K562 (cell line): ENCODE measurements at regions not wholly inside any gene's neighbourhood (a gene's known extent, or its start where the extent isn't known, plus 50 kb on each side); places are given as distances from the start of the nearest gene placed in this dataset.

Source experiments
- ATAC-seq: fragments of 200-7000 bp; cut with Tn5 transposase; 3 replicates; pipeline ENCODE4 v1.9.1; 2020; ENCODE audit warnings: moderate library complexity
- BruUV-seq: library from RNA; stranded (reverse); fragments of 400-500 nt; replicated peaks from 2 replicates; lab custom pipeline; 2021; lab: Mats Ljungman, UMichigan
- CTCF ChIA-PET: fragments of 300-600 bp; formaldehyde crosslinking; extraction: SDS; loops from one replicate; lab custom pipeline; 2021; ENCODE audit warnings: low intra/inter-chr PET ratio; lab: Yijun Ruan, JAX
- POLR2A ChIA-PET: fragments of 300-600, 350-650 bp; sonication (Branson Sonifier 250); formaldehyde crosslinking; extraction: SDS; loops from one replicate; lab custom pipeline; 2021; ENCODE audit warnings: antibody characterized with exemption, inconsistent platforms; lab: Yijun Ruan, JAX
- DNase-seq, 4 experiments: peaks; one replicate each; pipeline versions ENCODE4 v3.0.0 to v3.0.0-alpha.2; 2011 to 2018; ENCODE audit warnings: low spot score in 3 of 4, mixed read lengths in 3 of 4; ENCODE audit errors: extremely low read depth in 1 of 4
- FAIRE-seq: peaks from 2 replicates; lab custom pipeline; 2011; peaks lifted over from hg19 to GRCh38; lab: Jason Lieb, UNC
- H2AFZ ChIP-seq: 2 replicates; pipeline ENCODE4 v1.6.0; 2011; ENCODE audit warnings: low read depth, low read length, control low read depth, inconsistent platforms
- H3K27ac ChIP-seq: fragments of 200-600 bp; 3 replicates; pipeline ENCODE4 v1.8.0; 2011; ENCODE audit warnings: low read depth, mild to moderate bottlenecking, control low read depth, inconsistent platforms, low read length, moderate library complexity, mixed read lengths; ENCODE audit errors: extremely low read depth
- H3K27me3 ChIP-seq, 2 experiments: fragments of 300-600 bp in 1 of 2; 2 replicates in 1 of 2; 3 replicates in 1 of 2; pipeline versions ENCODE4 v1.6.0 to v1.8.0; 2011; ENCODE audit warnings: inconsistent platforms in 2 of 2, low read length in 2 of 2, mild to moderate bottlenecking in 1 of 2, mixed read lengths in 1 of 2, moderate library complexity in 1 of 2; ENCODE audit not compliant: control insufficient read depth in 2 of 2, insufficient read depth in 2 of 2
- H3K36me3 ChIP-seq: fragments of 300-600 bp; 3 replicates; pipeline ENCODE4 v1.8.0; 2011; ENCODE audit warnings: mild to moderate bottlenecking, low read length, inconsistent platforms; ENCODE audit not compliant: control insufficient read depth, insufficient read depth
- H3K4me1 ChIP-seq, 2 experiments: fragments of 200-600 bp in 1 of 2; replicated peaks in 1 of 2; 2 replicates in 1 of 2; 3 replicates in 1 of 2; pipeline versions ENCODE4 v1.5.1 to v1.8.0; 2011; ENCODE audit warnings: inconsistent platforms in 2 of 2, low read length in 2 of 2, mild to moderate bottlenecking in 1 of 2, mixed read lengths in 1 of 2, moderate library complexity in 1 of 2; ENCODE audit not compliant: control insufficient read depth in 2 of 2, insufficient read depth in 2 of 2
- H3K4me2 ChIP-seq: 2 replicates; pipeline ENCODE4 v1.6.1; 2011; ENCODE audit warnings: low read length, control low read depth, inconsistent platforms, mixed read lengths; ENCODE audit not compliant: insufficient read depth
- H3K4me3 ChIP-seq: fragments of 200-600 bp; sonication (generic), shearing (Covaris generic); 2 replicates; pipeline ENCODE4 v1.5.1; 2016; ENCODE audit warnings: control low read depth, inconsistent platforms
- H3K79me2 ChIP-seq: fragments of 200-600 bp; 3 replicates; pipeline ENCODE4 v1.8.0; 2011; ENCODE audit warnings: low read length, inconsistent platforms; ENCODE audit not compliant: control insufficient read depth, insufficient read depth
- H3K9ac ChIP-seq, 2 experiments: 2 replicates each; pipeline versions ENCODE4 v1.6.0 to v1.6.1; 2011; ENCODE audit warnings: low read depth in 2 of 2, low read length in 2 of 2, control low read depth in 1 of 2, inconsistent platforms in 1 of 2, mild to moderate bottlenecking in 1 of 2, mixed read lengths in 1 of 2; ENCODE audit not compliant: insufficient read depth in 1 of 2
- H3K9me1 ChIP-seq: one replicate; pipeline ENCODE4 v1.6.0; 2011; ENCODE audit warnings: inconsistent platforms, mild to moderate bottlenecking, low read length, moderate library complexity; ENCODE audit not compliant: control insufficient read depth, insufficient read depth
- H3K9me3 ChIP-seq: replicated peaks from 2 replicates; pipeline ENCODE4 v1.5.1; 2011; ENCODE audit warnings: low read depth, low read length, inconsistent platforms; ENCODE audit not compliant: control insufficient read depth, insufficient read depth
- H4K20me1 ChIP-seq: replicated peaks from 2 replicates; pipeline ENCODE4 v1.6.1; 2011; ENCODE audit warnings: low read length, inconsistent platforms, mixed read lengths; ENCODE audit not compliant: control insufficient read depth, insufficient read depth
- GTF2F1 ChIP-seq: IDR thresholded peaks from 2 replicates; pipeline ENCODE4 v1.6.1; 2011; ENCODE audit warnings: low read depth, low read length, improper control_type of control experiment
- NFIC ChIP-seq: fragments of 450-650 bp; IDR thresholded peaks from 2 replicates; pipeline ENCODE4 v1.6.1; 2017; ENCODE audit warnings: mild to moderate bottlenecking, inconsistent platforms
- NR3C1 ChIP-seq: sonication (generic); formaldehyde crosslinking; IDR thresholded peaks from 2 replicates; pipeline ENCODE4 v1.8.1; 2022; ENCODE audit warnings: missing genetic modification reagents
- PTRF ChIP-seq: fragments of 450-650 bp; IDR thresholded peaks from 2 replicates; pipeline ENCODE4 v1.6.1; 2016; ENCODE audit warnings: mild to moderate bottlenecking, missing genetic modification characterization, missing compliant biosample characterization
- ZBTB43 ChIP-seq: sonication (generic); formaldehyde crosslinking; IDR thresholded peaks from 2 replicates; pipeline ENCODE4 v1.8.0; 2023; ENCODE audit warnings: mild to moderate bottlenecking, missing genetic modification reagents
- ZFP91 ChIP-seq: sonication (generic); formaldehyde crosslinking; IDR thresholded peaks from 2 replicates; pipeline ENCODE4 v1.8.0; 2022; ENCODE audit warnings: mild to moderate bottlenecking, missing genetic modification reagents
- ZKSCAN8 ChIP-seq: fragments of 200-800 bp; sonication (Bioruptor generic); IDR thresholded peaks from 2 replicates; pipeline ENCODE4 v1.6.1; 2016; ENCODE audit warnings: missing genetic modification characterization, missing compliant biosample characterization
- ZNF318 ChIP-seq, 2 experiments: fragments of 450-650 bp; IDR thresholded peaks; 2 replicates each; pipeline ENCODE4 v1.6.1; 2016; ENCODE audit warnings: mild to moderate bottlenecking in 2 of 2, borderline replicate concordance in 1 of 2, low read depth in 1 of 2, moderate library complexity in 1 of 2
- WGBS: fragments of 100-300 bp; shearing (Covaris generic); methylation state at CpG from one replicate; pipeline ENCODE4 v1.1.6; 2016; ENCODE audit warnings: low coverage, mixed read lengths; ENCODE audit not compliant: insufficient coverage; ENCODE audit errors: missing lambda C conversion rate; 5-methylcytosine and 5-hydroxymethylcytosine counted together
- in situ Hi-C: fragments of 300-500 bp; cut with MboI; formaldehyde crosslinking; loops from 4 replicates; pipeline ENCODE4 v1.15.0; 2018; ENCODE audit warnings: inconsistent platforms, mixed read lengths
- intact Hi-C: fragments of 100-400 bp; cut with micrococcal nuclease; formaldehyde crosslinking; loops from 2 replicates; pipeline ENCODE4 v1.14.2; 2022

GRCh38 chr4:53890461-53890860 lies 173.9 kb downstream of the CHIC2 start (continued):
- TF ChIP-seq ZFP91 (no peak), ZBTB43 (CRISPR knock-in tag) (no peak), NR3C1 (no peak), ZKSCAN8 (CRISPR knock-in tag) (no peak), PTRF (no peak)

GRCh38 chr4:53889326-53890055 lies 174.9 kb downstream of the CHIC2 start:
- H3K4me2 ChIP-seq: no peak overlapping the region
- WGBS: 2% methylated on average over 6 of the region's 6 CpGs
- H3K9me1 ChIP-seq: no peaks in the 10 kb centered on the region
- DNase-seq (no peak), ATAC-seq (no peak), FAIRE-seq (no peak)
- H3K9ac ChIP-seq: no peak overlapping the region
- POLR2A ChIA-PET: no interaction called here
- no peaks in the 10 kb centered on the region for H3K36me3 ChIP-seq
- TF ChIP-seq GTF2F1 (no peak), ZNF318 (IDR thresholded peaks at IDR 0.05; ENCODE audit: borderline replicate concordance in 1 of 2, low read depth in 1 of 2) (no peak), NFIC (peak; percentile 75)
- in situ Hi-C loops (no loop called here), intact Hi-C loops (no loop called here)
- CTCF ChIA-PET: no interaction called here
- no peaks in the 10 kb centered on the region for H3K9me3 ChIP-seq
- H4K20me1 ChIP-seq: no peaks in the 10 kb centered on the region
- no peak overlapping the region for H3K27ac ChIP-seq
- H2AFZ ChIP-seq: no peak overlapping the region
- no peaks in the 10 kb centered on the region for H3K79me2 ChIP-seq
- H3K4me3 ChIP-seq: no peak overlapping the region
- peaks cover 2 to 14% of the 10 kb centered on the region in 2 experiments; a peak in 4 of 5 replicates for H3K27me3 ChIP-seq
- H3K4me1 ChIP-seq: no peaks in the 10 kb centered on the region
- no TSS peak for BruUV-seq
